GF-D8 (cell line): ENCODE measurements at regions not wholly inside any gene's neighbourhood (a gene's known extent, or its start where the extent isn't known, plus 50 kb on each side); places are given as distances from the start of the nearest gene placed in this dataset.

ENCODE experiments used
- DNase-seq: peaks from one replicate; lab custom pipeline; 2025; lab: John Stamatoyannopoulos, UW

DNA sequence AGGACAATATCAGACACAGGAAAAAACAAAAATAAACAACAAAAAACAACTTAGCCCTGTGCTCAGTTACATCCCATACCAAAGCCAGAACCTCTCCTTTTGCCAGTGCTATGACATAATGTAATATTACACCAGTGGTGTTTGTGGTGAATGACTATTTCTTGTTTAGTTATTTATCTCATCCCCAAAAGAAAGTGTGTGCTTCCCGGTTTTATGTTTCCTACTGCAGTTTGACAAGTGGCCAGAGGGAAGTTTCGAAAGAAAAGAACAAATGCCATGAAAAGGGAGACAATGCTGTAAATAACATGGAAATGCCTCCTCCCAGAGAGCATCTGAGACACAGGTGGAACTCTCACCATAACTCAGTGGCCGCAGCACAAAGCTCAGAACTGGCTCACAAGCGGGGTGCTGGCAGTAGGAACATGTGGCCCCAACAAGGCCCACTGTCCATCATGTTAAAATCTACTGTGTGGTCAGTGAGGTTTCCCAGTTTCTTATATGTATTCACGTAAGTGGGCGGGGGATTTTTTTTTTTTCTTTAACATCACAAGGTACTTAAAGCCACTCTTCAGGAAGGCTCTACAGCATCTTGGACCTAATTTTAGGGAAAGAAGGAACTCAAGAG, 158.2 kb downstream of the BARHL2 start:
- no peak for DNase-seq

DNA sequence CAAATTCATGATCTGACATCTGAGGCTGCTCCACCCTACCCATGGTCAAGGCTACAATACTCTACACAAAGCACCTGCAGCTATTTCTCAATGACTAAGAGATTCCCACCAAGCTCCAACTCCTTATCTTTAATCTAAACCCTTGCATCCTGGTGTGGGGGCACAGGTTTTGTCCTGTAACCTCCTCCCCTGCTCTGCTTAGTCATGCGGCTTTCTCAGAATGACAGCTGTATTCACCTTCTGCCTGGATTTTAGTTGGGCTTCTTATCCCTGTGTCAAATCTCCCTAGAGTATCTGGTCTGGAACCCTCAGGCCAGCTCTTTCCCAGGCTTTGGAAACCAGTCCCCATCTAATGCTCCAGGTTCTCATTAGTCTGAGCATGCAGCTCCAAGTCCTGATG, 159.0 kb downstream of the BARHL2 start:
- DNase-seq, result no peak

DNA sequence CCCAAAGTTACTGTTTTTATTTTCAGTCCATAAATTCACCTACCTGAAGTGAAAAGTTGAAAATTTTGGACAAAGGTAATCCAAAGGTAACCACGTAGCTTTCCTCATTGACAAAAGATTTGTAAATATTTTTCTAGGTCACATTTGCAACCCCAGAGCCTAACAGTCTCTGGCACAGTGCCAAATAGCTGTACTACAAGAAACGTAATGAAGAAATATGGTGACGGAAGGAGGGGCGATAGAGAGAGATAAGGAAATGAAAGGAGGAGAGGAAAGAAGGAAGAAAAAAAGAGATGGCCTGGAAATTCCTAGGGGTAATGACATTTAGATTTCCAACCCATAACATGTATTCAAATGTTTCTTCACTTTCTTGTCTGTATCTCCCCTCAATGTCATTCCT, 159.4 kb downstream of the BARHL2 start:
- DNase-seq, result no peak

DNA sequence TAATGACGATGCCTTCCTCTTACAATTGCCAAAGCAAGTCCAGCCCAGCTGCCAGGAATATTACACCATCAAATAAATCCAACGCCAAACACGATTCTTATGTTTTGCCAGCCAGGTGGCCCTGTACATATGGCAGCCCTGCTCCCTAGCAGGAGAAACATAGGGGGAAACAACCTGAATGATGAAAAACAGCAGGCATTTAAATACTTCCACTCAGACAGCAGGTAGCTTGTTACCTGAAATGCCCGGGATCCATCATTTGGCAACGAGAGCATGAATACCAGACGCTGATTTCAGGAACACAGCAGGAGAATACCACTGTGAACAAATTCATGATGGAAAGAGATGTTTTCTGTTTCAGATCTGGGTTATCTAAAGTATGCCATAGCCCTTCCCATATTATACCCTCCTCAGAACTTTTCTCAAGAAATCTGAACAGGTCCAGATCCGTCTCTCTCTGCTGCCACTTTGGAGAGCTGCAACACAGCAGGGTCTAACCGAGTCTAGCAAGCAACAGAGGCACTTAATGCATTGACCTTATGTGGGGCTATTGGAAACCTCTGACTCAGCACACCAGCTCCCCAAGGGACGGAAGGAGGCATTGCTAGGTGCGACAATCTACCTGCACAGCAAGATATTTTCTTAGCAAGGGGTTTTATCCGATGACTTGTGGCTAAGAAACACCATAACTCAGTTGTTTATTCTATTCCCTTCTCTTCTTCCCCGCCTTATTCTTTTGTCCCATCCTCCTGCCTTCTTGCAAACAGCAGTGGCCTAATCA, 166.3 kb downstream of the BARHL2 start:
- DNase-seq, result no peak

DNA sequence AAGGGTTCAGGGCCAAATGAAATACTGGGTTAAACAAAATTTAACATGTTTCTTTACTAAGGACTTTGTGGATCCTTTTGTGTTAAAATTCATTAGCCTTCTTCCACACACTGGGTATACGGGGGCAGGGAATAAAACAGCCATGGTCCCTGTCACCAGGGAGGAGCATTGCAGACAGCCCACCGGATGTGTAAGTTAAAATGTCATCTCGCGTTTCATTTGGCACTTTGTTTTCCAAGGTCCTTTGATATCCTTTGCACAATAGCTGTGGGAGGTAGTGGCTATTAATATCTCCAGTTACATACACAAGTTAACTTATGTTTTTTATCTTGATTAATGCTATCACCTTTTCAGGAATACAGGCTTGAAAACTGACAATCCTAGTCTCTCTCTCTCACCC, 172.7 kb downstream of the BARHL2 start:
- DNase-seq, result no peak

DNA sequence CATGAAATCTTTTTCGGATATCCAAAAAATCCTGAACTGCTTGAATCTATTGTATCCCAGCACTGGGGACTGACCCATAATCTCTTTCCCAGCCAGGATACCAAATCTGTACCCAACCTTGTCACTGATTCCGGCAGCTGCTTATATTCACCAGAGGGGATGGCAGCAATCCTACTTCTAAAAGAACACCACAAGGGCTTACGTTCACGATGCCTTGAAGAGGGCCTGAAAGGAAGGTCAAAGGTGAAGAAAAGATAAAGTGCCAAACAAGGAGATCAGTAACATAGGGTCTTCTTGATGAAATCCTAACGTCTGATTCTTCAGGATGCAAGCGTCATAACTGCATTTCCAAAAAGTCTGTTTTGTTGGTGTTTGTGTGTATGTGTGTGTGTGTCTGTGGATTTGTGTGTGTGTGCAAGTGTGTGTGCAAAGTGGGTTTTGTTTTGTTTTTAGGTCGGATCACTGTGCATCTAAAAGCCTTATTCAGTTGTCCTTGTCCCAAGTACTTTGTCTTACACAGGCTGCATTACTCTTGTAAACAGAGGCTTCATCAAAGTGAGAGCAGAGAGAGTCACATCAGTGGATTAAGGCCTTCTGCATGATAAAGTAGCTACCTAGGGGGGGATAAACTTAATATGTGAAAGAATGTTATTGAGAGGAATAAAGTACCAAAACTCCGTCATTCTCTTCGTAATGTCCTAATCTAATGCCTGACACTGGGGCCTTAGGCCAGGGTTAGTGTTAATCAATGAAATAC, 179.3 kb downstream of the BARHL2 start:
- DNase-seq, result no peak

DNA sequence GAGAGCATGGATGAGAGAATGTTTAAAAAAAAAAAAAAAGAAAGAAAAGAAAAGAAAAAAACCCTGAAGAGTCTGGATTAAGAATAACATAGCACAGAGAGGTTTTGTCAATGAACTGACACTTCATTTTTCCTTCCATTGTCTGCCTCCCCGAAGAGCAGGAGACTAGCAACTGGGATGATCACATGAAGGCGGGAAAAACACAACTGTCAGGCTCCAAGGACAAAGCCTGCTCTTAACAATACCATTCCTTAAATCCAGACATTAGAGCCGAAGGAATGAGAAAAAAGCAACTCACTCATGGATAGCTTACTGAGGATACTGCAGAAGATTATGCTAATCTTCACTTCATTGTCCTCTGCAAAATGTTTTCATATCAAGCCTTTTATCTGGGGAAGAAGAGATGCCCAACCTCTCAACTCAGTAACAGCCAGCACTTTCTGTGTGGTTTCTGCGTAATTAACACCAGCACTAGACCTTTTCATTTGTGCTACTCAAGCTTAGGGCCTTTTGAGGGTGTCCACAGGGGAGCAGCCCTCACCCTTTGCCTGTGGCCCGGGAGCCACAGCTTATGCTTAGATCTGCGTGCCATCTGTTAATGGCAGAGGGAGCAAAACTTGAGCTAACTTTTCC, 182.3 kb downstream of the BARHL2 start:
- no peak for DNase-seq

DNA sequence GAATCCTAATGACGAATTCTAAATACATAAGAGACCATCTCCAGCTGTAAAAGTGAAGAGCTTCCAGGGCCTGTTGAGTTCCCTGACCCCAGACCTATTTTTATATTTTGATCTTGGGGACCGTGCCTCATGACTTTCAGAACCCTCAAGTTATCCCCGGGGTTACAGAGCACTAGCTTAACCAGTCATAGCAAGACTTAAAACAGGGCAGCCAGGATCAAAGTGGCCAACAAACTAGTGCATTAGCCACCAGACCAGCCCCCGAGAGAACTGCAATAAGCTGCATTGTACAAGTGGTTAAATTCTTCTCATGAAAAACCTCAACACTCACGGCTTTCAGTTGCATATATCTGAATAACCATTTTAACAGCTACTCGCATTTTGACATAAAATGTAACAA, 183.0 kb downstream of the BARHL2 start:
- no peak for DNase-seq

DNA sequence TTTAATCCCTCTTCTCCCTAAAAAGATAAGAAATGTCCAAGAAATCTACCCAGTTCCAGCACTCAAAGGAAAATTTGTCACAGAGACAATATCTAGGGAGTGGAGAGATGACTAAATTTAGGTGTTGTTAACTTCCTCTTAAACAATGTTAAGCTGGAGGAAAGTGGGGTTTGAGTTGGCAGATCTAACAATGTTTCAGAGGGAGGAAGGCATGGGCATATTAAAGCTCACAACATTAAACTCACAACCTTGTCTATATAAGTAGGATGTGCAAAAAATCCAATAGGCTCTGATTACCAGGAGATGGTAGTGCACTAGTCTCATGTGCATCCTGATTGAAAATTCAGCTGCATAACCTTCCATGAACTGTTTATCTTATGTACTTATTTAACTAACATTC, 190.1 kb downstream of the BARHL2 start:
- no peak for DNase-seq

DNA sequence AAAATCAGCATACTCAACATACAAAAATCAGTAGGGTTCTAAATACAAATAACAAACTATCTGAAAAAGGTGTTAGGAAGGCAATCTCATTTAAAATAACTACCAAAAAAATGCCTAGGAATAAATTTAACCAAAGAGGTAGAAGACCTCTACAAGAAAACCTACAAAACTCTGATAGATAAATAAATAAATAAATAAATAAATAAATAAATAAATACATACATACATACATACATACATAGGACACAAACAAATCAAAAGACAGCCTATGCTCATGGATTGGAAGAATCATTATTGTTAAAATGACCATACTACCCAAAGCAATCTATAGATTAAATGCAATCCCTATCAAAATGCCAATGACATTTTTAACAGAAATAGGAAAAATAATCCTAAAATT, 194.7 kb downstream of the BARHL2 start:
- DNase-seq, result no peak

DNA sequence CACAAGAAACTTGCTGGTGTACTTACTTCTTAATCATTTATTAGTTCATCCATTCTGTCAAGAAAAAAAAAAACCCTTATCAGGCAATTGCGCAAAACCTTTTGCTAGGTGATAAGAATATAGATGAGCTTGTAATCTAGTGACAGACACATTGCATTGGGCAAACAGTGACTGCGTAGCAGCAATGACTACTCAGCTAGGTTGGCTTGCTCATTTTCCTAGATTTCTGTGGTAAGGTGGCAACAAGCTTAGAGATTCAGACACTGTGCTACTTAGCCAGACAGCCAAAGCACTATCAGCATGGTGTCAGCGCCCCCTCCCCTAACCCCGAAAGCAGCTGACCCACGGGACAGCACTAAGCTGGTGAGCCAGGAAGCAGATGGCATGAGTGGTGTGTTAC, 203.1 kb downstream of the BARHL2 start:
- DNase-seq, result no peak

DNA sequence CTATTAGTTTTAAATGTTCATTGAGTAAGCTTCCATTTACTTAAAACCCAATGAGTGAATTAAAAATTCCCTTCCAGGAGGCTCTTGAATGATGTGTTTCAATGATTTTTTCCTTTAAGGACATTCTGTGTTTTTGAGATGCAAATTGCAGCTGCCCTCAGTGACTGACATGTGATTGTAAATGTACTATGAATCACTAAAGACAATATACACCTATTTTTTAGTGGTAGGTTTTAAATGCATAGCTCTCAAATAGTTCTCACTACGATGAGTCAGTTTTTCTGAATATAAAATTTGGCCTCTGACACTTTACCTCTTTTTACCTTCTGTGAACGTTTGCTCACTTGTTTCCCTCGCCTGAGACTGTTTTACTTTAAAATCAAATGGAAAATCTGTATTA, 204.7 kb downstream of the BARHL2 start:
- DNase-seq, result no peak

DNA sequence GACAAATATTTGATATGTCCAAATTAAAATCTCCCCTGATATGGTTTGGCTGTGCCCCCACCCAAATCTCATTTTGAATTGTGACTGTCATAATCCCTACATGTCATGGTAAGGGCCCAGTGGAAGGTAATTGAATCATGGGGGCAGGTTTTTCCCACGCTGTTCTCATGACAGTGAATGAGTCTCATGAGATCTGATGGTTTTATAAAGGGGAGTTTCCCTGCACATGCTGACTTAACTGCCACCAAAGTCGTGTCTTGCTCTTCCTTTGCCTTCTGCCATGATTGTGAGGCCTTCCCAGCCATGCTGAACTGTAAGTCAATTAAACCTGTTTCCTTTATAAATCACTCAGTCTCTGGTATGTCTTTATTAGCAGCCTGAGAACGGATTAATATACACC, 207.0 kb downstream of the BARHL2 start:
- DNase-seq, result no peak

DNA sequence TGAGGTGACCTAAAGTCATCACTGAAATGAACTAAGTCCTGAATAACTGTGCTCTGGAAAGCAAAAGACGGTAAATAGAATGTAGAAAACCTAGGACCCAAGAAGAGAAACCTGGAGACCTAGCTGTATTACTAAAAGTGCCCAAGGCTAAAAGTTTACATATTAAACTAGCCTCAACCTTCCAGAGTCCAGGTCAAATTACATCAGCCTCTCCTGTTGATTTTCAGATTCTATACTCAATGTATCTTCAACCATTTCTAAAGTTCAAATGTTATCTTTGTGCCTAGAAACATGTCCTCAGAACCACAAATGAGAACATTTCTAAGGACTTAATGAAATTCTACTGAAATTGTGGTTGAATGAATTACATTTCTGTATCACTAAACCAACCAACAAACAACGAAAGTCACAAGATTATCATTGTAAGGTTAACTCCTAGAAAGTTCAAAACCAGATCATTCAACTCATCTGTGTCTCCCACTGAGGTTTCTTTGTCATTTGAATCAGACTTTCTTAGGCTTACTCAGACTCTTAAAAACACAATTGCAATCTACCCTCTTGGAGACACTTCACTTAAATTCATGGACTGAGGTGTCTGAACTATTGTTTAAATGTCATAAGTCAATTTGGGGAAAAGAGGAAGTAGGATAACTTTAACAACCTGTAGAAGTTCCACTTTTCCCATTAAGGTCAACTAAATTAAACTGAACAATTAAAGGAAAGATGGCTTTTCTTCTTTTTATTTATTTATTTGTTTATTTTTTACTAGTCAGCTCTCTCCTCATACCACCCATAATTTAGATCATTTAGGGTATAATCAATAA, 207.7 kb downstream of the BARHL2 start:
- no peak for DNase-seq

DNA sequence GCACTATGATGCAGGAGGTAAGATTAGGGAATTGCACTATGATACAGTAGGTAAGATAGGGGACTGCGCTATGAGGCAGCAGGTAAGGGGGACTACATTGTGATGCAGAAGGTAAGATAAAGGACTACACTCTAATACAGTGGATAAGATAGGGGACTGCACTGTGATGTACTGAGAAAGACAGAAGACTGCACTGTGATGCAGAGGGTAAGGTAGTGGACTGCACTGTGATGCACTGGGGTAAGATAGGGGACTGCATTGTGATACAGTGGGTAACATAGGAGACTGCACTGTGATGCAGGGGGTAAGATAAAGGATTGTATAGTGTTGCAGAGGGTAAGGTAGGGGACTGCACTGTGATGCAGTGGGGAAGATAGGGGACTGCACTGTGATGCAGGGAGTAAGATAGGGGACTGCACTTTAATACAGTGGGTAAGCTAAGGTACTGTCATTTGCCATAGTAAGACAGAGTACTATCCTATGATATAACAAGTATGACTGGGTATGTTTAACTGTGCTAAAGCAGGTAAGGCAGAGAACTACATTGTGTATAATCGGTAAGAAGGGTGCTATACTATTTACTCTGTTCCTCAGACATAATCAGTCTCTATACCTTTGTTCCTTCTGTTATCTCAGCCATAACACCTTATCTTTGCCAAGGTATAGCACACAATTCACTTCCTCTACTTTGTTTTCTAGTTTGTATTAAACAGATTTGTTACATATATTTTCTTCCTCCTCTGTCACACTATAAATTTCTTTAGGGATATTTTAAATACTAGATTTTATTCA, 208.5 kb downstream of the BARHL2 start:
- DNase-seq, result no peak

DNA sequence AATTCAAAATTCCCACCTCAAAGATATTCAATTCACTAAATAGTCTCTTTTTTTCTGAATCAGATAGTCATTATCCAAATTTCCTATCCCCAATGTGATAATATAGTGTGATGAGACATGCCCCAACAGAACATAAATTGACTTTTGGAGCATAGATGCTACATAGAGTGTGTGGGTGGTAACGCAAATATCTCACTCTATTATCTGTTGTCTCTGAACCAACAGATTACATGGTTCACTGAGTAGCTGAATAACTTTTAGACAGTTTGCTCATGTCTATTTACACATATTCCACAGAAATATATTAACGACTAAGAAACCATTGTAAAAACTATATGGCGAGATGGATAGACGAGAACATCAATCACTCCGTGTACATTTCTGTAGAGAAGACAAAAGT, 209.9 kb downstream of the BARHL2 start:
- DNase-seq, result no peak

DNA sequence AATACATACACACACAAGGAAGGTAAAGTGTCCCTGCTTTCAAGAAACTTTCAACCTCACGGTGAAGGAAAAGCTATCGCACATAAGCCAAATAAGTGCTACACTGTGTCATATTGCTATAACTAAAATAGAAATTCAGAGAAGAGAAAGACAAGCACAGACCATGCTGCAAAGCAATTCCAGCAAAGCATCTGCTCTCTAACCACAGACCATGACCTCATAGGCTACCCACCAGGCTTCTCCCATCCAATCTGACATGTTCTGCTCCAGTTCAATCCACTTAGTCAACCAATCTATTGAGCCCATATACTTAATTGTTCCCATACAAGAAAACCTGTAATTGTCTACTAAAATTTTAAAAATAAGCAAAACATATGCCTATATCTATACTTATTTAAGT, 211.3 kb downstream of the BARHL2 start:
- no peak for DNase-seq

DNA sequence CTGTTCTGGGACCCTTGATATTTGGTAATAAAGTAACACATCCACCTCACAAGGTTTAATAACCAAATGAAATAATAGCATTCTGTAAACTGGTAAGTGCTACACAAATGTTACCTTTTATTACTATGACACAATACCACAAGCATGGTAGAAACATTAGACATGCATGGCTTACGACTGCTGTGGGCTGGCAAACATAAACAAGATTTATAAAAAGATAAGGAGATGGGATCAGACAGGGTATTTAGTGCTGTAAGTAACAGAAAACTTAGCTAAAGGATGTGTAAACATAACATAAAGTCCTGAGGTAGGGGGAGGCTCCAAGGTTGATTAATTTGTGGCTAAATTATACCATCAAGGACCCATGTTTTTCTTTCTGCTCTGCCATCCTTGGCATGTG, 212.6 kb downstream of the BARHL2 start:
- DNase-seq, result no peak

DNA sequence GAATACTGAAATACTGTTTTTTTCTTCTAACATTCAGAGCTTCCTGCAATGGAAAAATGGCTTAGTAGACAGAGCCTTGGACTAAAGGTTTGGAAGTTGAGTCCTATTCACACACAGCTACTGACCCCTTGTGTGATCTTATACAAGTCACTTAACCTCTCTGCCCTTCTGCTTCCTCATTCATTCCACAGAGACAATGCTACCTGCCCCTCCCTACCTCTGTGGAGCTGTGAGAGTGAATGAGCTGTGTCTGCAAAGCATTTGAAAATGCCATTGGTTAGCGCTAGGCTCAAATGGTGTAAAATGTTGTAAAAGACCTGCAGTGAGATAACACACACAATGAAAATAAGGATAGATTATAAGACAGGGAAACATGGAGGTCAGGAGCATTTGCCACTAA, 214.4 kb downstream of the BARHL2 start:
- DNase-seq, result no peak

DNA sequence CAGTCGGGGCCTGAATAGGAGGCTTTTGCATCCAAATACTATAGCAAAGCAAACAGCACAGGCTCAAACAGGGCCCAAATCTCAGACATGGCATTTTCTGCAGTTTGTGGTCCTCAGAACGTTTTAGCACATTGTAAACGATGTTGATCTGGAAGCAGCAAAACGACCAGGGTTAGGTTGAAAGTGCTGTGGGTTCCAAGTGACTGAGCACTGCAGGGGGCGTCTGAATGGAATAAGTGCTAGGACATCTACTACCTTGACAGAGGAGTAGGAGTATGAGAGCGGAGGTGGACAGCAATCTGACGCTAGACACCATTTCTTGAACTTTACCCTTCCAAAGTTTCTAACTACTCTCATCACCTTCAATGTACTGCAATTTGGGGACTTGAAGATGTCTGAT, 214.9 kb downstream of the BARHL2 start:
- DNase-seq, result no peak

DNA sequence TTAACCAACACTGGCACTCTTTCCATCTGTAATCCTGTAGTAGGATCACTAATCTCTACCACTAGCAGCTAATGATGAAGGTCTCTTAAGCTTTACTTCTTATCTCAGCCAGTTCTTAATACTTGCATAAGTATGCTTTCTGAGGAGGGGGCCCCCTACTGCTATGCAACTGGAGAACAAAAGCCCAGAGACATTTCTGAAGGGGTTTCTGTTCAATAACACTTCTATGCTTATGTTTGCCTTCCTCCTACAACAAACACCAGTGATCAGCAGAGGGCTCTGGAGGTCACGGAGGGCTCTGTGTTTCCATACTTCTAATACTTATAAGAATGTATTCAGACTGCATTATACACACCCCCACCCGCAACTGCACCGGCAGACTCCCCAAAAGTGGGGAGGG, 215.8 kb downstream of the BARHL2 start:
- DNase-seq, result no peak
